DOHH2 (cell line): ENCODE measurements at regions not wholly inside any gene's neighbourhood (a gene's known extent, or its start where the extent isn't known, plus 50 kb on each side); places are given as distances from the start of the nearest gene placed in this dataset.

Experiments used
- H3F3A ChIP-seq: fragments of 200-600 bp; sonication (generic), shearing (Covaris generic); 2 replicates; pipeline ENCODE4 v1.6.0; 2016; ENCODE audit warnings: antibody characterized with exemption, mild to moderate bottlenecking; ENCODE audit not compliant: control insufficient read depth, insufficient read depth
- H3K27ac ChIP-seq: fragments of 200-600 bp; sonication (generic); 2 replicates; pipeline ENCODE4 v1.5.1; 2014; ENCODE audit warnings: low read depth, mild to moderate bottlenecking, low read length, moderate library complexity
- H3K27me3 ChIP-seq: fragments of 200-600 bp; sonication (generic); 2 replicates; pipeline ENCODE4 v1.6.1; 2014; ENCODE audit warnings: mild to moderate bottlenecking, low read length, mixed read lengths; ENCODE audit not compliant: control insufficient read depth
- H3K36me3 ChIP-seq: fragments of 200-600 bp; sonication (generic); 2 replicates; pipeline ENCODE4 v1.6.1; 2014; ENCODE audit warnings: mild to moderate bottlenecking, low read length, moderate library complexity, mixed read lengths; ENCODE audit not compliant: control insufficient read depth
- H3K4me1 ChIP-seq: fragments of 200-600 bp; sonication (generic); 2 replicates; pipeline ENCODE4 v1.6.1; 2014; ENCODE audit warnings: mild to moderate bottlenecking, low read length, mixed read lengths; ENCODE audit not compliant: control insufficient read depth
- H3K4me2 ChIP-seq: fragments of 200-600 bp; sonication (generic); 2 replicates; pipeline ENCODE4 v1.6.0; 2014; ENCODE audit warnings: mild to moderate bottlenecking, low read length, moderate library complexity
- H3K4me3 ChIP-seq: fragments of 200-600 bp; sonication (generic); 2 replicates; pipeline ENCODE4 v1.5.1; 2014; ENCODE audit warnings: mild to moderate bottlenecking, low read length, mixed read lengths
- H3K79me2 ChIP-seq: fragments of 200-600 bp; sonication (generic); 2 replicates; pipeline ENCODE4 v1.6.1; 2014; ENCODE audit warnings: mild to moderate bottlenecking, low read length, mixed read lengths; ENCODE audit not compliant: control insufficient read depth
- H3K9me2 ChIP-seq: fragments of 200-600 bp; sonication (generic); replicated peaks from 2 replicates; pipeline ENCODE4 v1.6.1; 2014; ENCODE audit warnings: mild to moderate bottlenecking, low read length, mixed read lengths; ENCODE audit not compliant: control insufficient read depth
- H3K9me3 ChIP-seq: fragments of 200-600 bp; sonication (generic); 2 replicates; pipeline ENCODE4 v1.6.1; 2014; ENCODE audit warnings: antibody characterized with exemption, low read length, mixed read lengths; ENCODE audit not compliant: control insufficient read depth, insufficient read depth
- H4K20me1 ChIP-seq: fragments of 200-600 bp; sonication (generic); 2 replicates; pipeline ENCODE4 v1.6.0; 2014; ENCODE audit warnings: low read depth, mild to moderate bottlenecking, antibody characterized with exemption, low read length, moderate library complexity; ENCODE audit not compliant: control insufficient read depth, insufficient read depth
- EZH2phosphoT487 ChIP-seq: fragments of 200-600 bp; sonication (generic); IDR thresholded peaks from 2 replicates; pipeline ENCODE4 v1.6.1; 2017; ENCODE audit warnings: borderline replicate concordance, mild to moderate bottlenecking, antibody characterized with exemption, low read length, moderate library complexity, mixed read lengths
- TF ChIP-seq, protein P1 (sequence below): fragments of 200-600 bp; sonication (generic); IDR thresholded peaks from one replicate; pipeline ENCODE4 v1.5.1; 2014; ENCODE audit warnings: antibody characterized with exemption, mild to moderate bottlenecking, low read depth, low read length; ENCODE audit not compliant: poor library complexity, severe bottlenecking

DNA sequence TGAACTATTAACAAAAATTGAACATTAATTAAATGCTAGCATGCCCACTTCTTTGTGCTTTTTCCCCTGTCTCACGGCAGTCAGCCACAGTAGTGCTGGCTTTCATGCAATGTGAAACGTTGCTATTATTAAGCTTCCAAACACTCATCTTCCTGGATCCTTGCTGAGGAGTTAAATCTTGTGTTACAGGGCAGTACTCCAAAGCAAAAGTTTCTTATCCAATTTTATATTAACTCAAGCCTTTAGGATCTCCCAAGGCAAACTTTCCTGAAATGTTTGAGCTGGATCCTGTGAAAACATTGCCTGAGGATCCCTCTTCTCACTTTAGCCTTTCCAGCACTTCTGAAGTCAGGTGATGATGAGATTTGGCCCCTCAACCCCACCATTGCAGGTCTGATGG, 1454.8 kb downstream of the FSTL5 start:
- TF ChIP-seq, protein P1, sequence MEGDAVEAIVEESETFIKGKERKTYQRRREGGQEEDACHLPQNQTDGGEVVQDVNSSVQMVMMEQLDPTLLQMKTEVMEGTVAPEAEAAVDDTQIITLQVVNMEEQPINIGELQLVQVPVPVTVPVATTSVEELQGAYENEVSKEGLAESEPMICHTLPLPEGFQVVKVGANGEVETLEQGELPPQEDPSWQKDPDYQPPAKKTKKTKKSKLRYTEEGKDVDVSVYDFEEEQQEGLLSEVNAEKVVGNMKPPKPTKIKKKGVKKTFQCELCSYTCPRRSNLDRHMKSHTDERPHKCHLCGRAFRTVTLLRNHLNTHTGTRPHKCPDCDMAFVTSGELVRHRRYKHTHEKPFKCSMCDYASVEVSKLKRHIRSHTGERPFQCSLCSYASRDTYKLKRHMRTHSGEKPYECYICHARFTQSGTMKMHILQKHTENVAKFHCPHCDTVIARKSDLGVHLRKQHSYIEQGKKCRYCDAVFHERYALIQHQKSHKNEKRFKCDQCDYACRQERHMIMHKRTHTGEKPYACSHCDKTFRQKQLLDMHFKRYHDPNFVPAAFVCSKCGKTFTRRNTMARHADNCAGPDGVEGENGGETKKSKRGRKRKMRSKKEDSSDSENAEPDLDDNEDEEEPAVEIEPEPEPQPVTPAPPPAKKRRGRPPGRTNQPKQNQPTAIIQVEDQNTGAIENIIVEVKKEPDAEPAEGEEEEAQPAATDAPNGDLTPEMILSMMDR = no peak
- no peak for TF ChIP-seq EZH2phosphoT487
- no peak overlapping the region for H3K27ac ChIP-seq
- H3K4me2 ChIP-seq = no peak overlapping the region
- H3K9me3 ChIP-seq = no peaks in the 10 kb centered on the region
- H3K9me2 ChIP-seq = no peaks in the 10 kb centered on the region
- H4K20me1 ChIP-seq = no peaks in the 10 kb centered on the region
- H3K27me3 ChIP-seq = no peaks in the 10 kb centered on the region
- H3K4me3 ChIP-seq = no peak overlapping the region
- H3K79me2 ChIP-seq = no peaks in the 10 kb centered on the region
- H3K4me1 ChIP-seq = no peaks in the 10 kb centered on the region
- no peaks in the 10 kb centered on the region for H3F3A ChIP-seq
- H3K36me3 ChIP-seq = no peaks in the 10 kb centered on the region

DNA sequence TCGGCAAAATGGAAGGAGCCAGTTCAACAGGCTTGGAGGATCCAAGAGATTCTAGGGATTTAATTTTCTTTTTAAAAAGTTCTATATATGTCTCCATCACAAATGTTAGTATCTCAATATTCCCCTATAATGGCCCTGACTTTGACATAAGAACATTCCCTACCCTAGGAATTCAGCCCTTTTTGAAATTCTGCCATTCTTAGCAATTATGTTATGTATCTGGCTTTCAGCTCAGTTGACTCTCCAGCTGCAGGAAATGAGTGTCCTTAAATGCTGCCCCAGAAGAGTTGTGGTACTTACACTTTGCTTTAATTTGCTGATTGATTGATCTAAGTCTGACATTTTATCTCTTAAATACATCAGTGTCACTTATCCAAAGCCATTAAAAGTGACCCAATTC, 1454.3 kb downstream of the FSTL5 start:
- no peak overlapping the region for H3K4me2 ChIP-seq
- no peaks in the 10 kb centered on the region for H3F3A ChIP-seq
- no peaks in the 10 kb centered on the region for H3K9me2 ChIP-seq
- H3K4me3 ChIP-seq = no peak overlapping the region
- H3K9me3 ChIP-seq = no peaks in the 10 kb centered on the region
- no peaks in the 10 kb centered on the region for H3K79me2 ChIP-seq
- H3K36me3 ChIP-seq = no peaks in the 10 kb centered on the region
- TF ChIP-seq, protein P1 = no peak
- TF ChIP-seq EZH2phosphoT487 = no peak
- no peaks in the 10 kb centered on the region for H3K27me3 ChIP-seq
- H4K20me1 ChIP-seq = no peaks in the 10 kb centered on the region
- no peaks in the 10 kb centered on the region for H3K4me1 ChIP-seq
- H3K27ac ChIP-seq = no peak overlapping the region

GRCh38 chr4:160716551-160716950, 1447.2 kb downstream of the FSTL5 start:
- TF ChIP-seq EZH2phosphoT487 = no peak
- TF ChIP-seq, protein P1 = no peak
- H3K79me2 ChIP-seq = no peaks in the 10 kb centered on the region

DNA sequence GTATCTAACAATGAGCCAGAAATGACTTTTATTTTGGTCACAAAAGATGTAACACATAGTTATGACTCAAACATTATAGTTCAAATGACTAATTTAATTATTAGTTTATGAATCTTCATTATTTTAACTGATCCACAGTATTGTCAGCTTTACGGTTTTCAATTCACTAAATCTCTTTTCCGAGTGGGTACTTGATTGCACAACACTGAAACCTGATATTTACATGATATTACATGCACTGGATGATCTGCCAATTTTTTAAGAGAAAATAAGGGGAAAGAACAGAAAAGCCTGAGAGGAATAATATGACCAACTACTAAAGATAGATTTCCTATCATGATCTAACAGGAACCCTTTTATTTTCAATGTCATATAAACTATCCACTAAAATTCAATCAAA, 1446.0 kb downstream of the FSTL5 start:
- no peak overlapping the region for H3K4me3 ChIP-seq
- H3K36me3 ChIP-seq = no peaks in the 10 kb centered on the region
- no peaks in the 10 kb centered on the region for H4K20me1 ChIP-seq
- no peak overlapping the region for H3K4me2 ChIP-seq
- TF ChIP-seq, protein P1 = no peak
- no peak for TF ChIP-seq EZH2phosphoT487
- H3K27ac ChIP-seq = no peak overlapping the region
- no peaks in the 10 kb centered on the region for H3K9me2 ChIP-seq
- H3F3A ChIP-seq = no peaks in the 10 kb centered on the region
- no peaks in the 10 kb centered on the region for H3K27me3 ChIP-seq
- no peaks in the 10 kb centered on the region for H3K9me3 ChIP-seq
- H3K4me1 ChIP-seq = no peaks in the 10 kb centered on the region
- H3K79me2 ChIP-seq = no peaks in the 10 kb centered on the region

More at GRCh38 chr4:160716551-160716950, 1447.2 kb downstream of the FSTL5 start:
- Histone ChIP-seq H3K9me3 (no peaks in the 10 kb centered on the region), H3K4me1 (no peaks in the 10 kb centered on the region), H3F3A (no peaks in the 10 kb centered on the region), H3K36me3 (no peaks in the 10 kb centered on the region), H3K27me3 (no peaks in the 10 kb centered on the region), H4K20me1 (no peaks in the 10 kb centered on the region), H3K27ac (no peak overlapping the region), H3K4me2 (no peak overlapping the region), H3K9me2 (no peaks in the 10 kb centered on the region), H3K4me3 (no peak overlapping the region)
